GM20000 (cell line): ENCODE measurements at regions not wholly inside any gene's neighbourhood (a gene's known extent, or its start where the extent isn't known, plus 50 kb on each side); places are given as distances from the start of the nearest gene placed in this dataset.

Experiments used
- DNase-seq: peaks from one replicate; pipeline ENCODE4 v3.0.0; 2012; ENCODE audit warnings: low spot score
- TF ChIP-seq, protein P1 (sequence below): IDR thresholded peaks from 2 replicates; pipeline ENCODE4 v1.5.1; 2012; ENCODE audit warnings: mild to moderate bottlenecking, control low read depth; ENCODE audit errors: extremely low read depth, missing control alignments

- no peak for DNase-seq
- TF ChIP-seq, protein P1, sequence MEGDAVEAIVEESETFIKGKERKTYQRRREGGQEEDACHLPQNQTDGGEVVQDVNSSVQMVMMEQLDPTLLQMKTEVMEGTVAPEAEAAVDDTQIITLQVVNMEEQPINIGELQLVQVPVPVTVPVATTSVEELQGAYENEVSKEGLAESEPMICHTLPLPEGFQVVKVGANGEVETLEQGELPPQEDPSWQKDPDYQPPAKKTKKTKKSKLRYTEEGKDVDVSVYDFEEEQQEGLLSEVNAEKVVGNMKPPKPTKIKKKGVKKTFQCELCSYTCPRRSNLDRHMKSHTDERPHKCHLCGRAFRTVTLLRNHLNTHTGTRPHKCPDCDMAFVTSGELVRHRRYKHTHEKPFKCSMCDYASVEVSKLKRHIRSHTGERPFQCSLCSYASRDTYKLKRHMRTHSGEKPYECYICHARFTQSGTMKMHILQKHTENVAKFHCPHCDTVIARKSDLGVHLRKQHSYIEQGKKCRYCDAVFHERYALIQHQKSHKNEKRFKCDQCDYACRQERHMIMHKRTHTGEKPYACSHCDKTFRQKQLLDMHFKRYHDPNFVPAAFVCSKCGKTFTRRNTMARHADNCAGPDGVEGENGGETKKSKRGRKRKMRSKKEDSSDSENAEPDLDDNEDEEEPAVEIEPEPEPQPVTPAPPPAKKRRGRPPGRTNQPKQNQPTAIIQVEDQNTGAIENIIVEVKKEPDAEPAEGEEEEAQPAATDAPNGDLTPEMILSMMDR, result no peak
Measured at GRCh38 chr2:191614759-191615158, 63.2 kb upstream of the NABP1 start.

DNA sequence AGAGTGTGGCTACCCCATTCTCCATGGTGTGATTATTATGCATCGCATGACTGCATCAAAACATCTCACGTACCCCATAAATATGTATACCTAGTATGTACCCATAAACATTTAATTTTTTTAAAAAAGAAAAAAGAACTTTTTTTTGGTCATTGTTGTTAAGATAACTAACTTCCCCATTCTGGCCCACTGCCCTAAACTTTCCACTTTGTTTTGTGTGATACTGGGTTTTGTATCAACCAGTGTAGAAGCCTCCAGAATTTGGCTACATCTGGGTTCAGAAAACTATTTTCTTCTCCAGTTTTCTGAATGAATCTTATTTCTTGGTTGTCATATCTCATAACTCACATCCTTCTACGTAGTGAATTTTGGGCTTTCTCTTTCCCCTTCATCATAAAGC is 62.3 kb upstream of the NABP1 start:
- TF ChIP-seq, protein P1, result no peak
- no peak for DNase-seq

GRCh38 chr2:191617575-191617974 is 60.4 kb upstream of the NABP1 start:
- TF ChIP-seq, protein P1, result no peak
- peak; percentile 57 for DNase-seq

DNA sequence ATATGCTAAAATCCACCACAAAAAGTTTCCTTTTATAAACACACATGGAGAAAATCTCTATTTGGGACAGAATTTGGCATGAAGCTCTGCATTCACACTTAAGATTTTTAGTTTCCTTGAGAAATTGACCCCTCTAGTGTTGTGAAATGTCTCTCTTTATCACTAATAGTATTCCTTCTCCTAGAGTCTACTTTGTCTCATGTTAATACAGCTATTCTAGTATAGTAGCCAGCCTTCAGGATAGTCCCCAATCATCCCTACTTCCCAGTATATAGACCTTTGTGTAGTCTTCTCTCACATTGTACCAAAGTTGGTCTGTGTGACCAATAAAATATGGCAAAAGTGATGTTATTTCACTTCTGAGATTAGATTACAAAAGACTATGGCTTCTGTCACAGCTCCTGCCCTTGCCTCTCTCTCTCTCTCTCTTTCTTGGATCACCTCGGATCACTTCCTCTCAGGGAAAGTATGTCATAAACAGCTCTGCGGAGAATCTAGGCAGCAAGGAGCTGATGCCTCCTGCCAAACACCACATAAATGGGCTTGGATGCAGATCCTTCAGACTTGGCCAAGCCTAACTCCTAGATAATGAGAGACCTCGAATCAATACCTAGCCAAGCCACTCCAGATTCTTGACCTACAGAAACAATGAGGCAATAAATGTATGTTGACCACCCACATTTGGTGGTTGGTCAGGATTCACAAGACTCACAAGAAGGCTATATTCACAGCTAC is 59.7 kb upstream of the NABP1 start:
- TF ChIP-seq, protein P1, result no peak
- no peak for DNase-seq

GRCh38 chr2:191618786-191619185 is 59.1 kb upstream of the NABP1 start:
- TF ChIP-seq, protein P1, result no peak
- no peak for DNase-seq

DNA sequence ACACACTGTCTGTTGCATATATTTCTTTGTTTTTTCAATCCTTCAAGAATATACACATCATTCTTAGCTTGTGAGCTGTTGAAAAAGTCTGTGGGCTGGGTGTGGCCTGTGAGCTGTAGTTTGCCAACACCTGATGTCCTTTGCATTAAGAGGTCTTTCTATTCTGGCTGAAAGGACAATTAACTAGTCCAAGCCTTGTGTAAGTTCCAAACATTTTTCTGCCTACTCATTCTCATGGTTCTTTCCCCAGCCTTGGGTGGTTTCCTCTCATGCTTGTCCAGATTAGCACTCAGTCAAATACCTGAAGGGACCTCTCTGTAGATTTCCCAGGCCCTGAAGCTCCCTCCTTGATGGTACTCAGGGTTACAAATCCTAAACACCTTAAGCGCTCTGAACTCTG is 57.8 kb upstream of the NABP1 start:
- no peak for DNase-seq
- TF ChIP-seq, protein P1, result no peak

DNA sequence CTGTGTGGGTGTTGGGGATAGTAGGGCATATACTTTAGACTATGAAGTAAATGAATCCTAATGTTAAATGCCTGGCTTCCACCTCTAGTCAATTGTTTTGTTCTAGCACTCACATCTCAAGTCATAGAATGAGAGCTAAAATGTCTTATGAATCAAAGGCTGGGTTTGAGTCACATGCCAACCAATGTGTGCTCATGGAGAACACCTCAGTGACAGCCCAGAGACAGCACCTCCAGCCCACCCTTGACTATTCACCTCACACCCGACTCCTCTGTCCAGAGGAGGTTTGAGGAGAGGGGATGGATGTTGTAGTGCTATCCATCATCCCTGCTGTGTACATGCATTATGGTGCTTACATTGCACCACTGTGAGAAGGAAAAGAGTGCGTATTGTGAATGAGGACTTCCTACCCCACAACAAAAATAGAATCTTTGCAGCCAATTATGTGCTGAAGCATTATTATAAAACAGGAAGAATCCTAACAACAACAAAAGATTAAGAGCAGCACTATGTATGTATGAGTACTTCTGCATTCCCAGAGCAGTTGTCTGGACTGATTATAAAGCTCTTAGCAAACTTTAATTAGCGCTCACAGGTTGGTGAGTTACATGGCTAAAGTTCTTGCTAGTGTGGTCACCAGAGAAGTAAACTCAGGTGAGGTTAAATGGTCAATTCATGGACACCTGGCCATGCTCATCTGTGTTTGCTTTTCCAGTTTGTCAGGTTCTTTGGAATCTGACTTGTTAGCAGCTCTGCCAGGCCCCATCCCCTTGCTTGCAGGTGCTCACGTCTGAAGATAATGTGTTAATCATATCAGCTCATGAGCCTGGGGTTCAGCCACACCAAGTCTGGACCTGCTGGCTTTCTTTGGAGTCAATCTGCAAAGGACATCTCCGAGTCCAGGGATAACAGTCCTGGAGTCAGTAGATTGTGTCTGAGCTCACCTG is 55.3 kb upstream of the NABP1 start:
- TF ChIP-seq, protein P1, result no peak
- DNase-seq, result no peak
